Germinal center (tissue), 1 donor: ENCODE measurements at regions not wholly inside any gene's neighbourhood (a gene's known extent, or its start where the extent isn't known, plus 50 kb on each side); places are given as distances from the start of the nearest gene placed in this dataset.
"Not testable (repeated sequence)": the region's sequence is repeated elsewhere in the genome, so short reads cannot be mapped to it uniquely, and the experiment has no call there.

Source experiments
- DNase-seq: peaks from one replicate; pipeline ENCODE4 v3.0.0; 2012; ENCODE audit warnings: mixed read lengths, low spot score

DNA sequence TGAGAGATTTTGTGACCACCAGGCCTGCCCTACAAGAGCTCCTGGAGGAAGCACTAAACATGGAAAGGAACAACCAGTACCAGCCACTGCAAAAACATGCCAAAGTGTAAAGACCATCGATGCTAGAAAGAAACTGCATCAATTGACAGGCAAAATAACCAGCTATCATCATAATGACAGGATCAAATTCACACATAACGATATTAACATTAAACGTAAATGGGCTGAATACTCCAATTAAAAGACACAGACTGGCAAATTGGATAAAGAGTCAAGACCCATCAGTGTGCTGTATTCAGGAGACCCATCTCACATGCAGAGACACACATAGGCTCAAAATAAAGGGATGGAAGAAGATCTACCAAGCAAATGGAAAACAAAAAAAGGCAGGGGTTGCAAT lies 182.4 kb downstream of the PRELID2 start:
- not testable (repeated sequence) for DNase-seq

DNA sequence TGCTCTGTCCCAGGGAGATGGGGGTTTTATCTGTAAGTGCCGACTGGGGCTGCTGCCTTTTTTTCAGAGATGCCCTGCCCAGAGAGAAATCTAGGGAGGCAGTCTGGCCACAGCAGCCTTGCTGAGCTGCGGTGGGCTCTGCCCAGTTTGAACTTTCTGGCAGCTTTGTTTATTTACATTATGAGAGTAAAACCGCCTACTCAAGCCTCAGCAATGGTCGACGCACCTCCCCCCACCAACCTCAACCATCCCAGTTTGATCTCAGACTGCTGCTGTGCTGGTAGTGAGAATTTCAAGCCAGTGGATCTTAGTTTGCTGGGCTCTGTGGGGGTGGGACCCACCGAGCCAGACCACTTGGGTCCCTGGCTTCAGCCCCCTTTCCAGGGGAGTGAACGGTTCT lies 188.0 kb downstream of the PRELID2 start:
- not testable (repeated sequence) for DNase-seq

DNA sequence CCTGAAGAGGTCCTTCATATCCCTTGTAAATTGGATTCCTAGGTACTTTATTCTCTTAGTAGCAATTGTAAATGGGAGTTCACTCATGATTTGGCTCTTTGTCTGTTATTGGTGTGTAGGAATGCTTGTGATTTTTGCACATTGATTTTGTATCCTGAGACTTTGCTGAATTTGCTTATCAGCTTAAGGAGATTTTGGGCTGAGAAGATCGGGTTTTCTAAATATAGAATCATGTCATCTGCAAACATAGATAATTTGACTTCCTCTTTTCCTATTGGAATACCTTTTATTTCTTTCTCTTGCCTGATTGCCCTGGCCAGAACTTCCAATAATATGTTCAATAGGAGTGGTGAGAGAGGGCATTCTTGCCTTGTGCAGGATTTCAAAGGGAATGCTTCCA lies 191.9 kb downstream of the PRELID2 start:
- not testable (repeated sequence) for DNase-seq

DNA sequence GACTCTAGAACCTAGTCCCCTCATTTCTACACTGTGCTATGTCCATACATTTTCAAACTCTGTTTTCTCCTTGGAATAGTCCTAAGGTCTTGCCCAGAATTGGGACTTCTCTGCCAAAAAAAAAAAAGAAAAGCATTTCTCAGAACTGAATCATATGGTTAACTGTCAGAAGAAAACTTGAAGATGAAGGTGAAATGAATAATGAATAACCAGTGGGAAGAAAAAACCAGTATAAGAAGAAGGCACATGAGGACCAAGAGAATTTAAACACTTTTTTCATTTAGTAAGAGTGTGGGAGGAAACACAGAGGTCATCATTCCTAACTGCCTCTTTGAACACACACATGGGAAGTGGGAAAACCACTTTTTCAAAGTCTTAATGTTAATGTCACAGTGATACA lies 197.7 kb downstream of the PRELID2 start:
- no peak for DNase-seq

DNA sequence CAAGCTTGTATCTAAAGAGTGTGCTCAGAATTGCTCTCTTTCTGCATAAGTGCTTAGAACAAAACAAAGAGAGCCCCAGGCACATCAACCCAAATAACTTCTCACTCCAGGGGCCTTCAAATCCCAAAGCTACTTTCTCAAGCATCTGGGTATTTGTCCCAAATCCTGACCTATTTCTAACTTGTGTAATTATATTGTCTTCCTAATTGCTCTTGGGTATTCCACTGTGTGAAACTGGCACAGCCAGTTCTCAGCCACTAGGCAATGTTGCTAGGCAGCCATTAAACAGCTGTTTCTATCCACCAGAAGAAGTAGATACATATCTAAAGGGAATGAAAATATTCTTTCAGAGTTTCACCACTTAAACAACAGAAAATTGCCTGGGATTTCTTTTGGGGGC lies 198.8 kb downstream of the PRELID2 start:
- no peak for DNase-seq

DNA sequence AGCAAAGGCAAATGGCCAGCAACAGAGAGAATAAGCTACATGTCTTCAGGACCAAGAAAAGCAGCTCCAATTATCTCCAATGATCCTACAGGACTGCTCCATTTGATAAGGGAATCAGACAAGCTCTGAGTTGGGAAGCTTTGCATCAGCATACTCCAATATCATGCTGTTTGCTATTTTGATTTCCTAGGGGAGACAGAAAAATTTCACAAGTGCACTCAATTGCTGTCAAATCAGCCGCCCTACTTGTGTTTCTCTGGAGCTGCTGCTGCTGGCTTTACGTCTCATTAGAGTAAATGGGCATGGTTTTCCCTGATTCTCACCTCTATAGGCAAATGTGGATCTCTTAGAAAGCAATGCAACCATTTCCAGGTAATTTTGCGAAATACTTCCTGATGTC lies 201.7 kb downstream of the PRELID2 start:
- no peak for DNase-seq

DNA sequence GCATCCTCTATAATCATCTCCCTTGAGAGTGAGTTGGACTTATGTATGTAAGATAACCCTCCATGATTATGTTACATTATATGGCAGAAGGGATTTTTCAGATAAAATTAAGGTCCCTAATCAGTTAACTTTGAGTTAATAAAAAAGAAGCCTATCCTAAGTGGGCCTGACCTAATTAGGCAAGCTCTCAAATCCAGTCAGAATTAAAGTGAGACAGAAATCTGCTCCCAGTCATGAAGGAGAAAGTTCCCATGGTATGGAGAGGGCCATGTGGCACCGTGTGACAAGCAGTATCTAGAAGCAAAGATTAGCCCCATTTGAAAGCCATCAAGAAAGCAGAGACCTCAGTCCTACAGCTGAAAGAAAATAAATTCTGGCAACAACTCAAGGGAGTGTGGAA lies 202.4 kb downstream of the PRELID2 start:
- no peak for DNase-seq

DNA sequence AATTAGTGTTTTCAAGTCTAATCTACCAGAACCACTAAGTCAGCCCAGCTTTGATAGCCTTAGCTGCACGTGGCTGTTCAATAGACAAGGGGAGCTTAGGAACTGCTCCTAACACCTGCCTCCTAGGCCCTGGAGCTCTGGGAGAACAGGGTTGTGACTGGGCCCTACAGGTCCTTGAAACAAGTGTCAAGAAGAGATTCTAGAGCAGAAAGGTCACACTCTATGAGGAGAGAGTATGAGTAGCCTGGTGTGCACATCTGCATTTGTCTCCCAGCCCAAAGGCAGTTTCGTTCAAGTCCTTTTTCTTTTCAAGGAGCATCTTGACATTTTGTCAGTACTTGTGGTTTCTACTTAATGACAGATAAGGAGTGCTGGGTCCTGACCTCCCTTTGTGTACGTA lies 206.1 kb downstream of the PRELID2 start:
- DNase-seq: no peak

DNA sequence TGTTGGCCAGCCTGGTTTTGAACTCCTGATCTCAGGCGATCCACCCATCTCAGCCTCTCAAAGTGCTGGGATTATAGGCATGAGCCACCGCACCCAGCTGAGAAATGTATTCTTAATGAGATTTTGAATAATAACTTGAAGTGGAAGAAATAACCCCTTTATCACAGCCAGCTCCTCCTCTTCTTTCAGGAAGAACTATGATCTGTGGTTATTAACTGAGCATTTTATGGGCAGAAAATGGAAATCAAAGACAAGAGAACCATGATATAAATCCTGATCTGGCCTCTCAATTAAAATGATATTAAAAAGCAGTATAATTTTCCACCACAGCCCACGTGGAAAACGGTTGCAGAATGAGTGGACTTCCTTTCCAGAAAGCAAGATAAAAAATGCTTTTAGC lies 206.6 kb downstream of the PRELID2 start:
- DNase-seq: no peak

DNA sequence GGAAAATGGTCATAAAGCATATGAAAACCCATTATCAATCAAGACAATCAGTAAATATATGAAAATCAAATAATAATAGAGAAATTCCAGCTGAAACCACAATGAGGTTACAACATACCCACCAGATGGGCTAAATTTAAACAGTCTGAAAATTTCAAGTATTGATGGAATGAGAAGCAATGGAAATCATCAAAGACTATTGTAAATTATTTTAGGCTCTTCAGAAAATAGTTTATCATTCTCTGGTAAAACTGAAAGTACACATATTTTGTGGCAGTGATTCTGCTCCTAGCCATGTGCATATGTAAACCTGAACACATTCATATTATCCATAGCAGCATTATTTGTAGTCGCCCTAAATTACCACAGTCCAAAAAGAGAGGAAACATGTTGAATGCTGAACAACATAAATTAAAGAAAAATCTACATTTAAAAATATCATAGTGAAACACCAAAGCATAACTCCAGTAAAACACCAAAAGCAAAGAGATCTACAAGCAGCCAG lies 215.3 kb downstream of the PRELID2 start:
- no peak for DNase-seq

DNA sequence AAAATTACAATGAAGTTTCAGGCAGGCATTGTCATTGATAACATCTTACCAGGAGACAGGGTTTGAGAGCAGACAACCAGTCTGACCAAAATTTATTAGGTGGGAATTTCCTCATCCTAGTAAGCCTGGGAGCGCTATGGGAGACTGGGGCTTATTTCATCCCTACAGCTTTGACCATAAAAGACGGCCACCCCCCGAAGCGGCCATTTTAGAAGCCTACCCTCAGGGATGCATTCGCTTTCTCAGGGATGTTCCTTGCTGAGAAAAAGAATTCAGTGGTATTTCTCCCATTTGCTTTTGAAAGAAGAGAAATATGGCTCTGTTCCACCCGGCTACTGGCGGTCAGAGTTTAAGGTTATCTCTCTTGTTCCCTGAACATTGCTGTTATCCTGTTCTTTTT lies 218.4 kb downstream of the PRELID2 start:
- not testable (repeated sequence) for DNase-seq

DNA sequence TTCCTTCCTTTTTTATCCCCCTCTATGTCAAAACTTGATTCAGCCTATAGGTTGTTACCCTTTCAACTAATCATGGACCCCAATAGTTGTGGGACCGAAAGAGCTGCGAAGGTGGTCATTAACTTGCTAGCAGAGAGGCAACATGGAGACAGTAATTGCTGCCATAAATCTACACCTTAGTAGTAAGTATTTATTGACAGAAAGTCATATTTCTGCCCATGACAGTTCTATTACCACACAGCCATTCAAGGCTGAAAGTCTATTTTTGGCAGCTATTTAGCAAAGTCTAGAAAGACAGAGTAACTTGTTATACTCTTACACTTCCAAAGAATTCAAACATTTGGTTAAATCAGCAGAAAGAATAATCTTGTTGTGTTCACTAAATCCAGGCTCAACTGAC lies 236.2 kb downstream of the PRELID2 start:
- DNase-seq: no peak

DNA sequence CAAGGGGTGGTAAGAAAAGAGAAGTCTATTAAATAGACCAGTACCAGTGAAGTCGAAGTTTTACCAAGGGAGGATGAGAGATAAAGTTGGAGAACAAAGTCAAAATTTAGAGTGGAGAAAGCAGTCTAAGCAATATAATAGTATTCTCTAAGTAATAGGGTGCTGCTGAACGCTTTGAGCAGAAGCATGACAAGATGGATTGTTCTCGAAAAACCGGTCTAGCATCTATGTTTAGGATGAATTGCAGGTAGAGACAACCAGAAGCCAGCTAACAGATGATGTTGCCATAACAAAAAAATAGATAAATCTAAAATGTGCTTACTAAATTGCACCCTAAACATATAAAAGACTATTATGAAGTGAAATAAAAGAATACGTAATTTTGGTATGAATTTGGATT lies 237.0 kb downstream of the PRELID2 start:
- no peak for DNase-seq

DNA sequence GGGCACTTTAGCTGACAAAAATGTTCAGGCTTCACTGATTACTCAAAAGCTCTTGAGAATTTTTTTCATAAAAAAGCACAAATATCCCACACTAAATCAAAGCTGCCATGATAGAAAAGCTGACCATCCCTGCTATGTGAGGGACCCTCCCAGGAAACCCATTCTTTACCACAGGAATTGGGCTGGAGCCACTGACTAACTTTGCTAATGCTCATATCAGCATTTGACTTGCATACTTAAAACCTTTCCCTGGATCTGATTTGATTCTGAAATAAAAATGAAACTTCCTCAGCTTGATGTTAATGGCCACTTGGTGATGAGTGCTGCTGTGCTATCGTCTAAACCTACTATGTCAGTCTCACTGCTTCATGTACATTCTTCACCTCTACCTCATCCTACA lies 243.6 kb downstream of the PRELID2 start:
- no peak for DNase-seq

DNA sequence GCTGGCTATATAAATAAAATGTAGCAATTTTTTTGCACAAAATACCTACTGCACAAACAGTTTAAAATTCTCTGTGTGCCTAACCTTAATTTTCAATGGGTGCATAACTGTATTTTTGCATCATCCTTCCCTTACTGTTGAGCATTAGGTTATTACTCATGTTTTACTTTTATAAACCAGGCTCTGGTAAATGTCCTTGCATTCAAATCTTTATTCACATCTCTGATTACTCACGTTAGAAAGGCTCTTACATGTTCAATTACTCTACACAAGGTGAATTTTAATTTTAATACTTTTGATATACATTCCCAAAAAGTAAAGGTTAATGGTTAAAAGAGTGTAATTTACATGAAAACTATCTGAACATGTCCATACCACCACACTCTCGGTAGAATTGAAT lies 246.1 kb downstream of the PRELID2 start:
- no peak for DNase-seq

DNA sequence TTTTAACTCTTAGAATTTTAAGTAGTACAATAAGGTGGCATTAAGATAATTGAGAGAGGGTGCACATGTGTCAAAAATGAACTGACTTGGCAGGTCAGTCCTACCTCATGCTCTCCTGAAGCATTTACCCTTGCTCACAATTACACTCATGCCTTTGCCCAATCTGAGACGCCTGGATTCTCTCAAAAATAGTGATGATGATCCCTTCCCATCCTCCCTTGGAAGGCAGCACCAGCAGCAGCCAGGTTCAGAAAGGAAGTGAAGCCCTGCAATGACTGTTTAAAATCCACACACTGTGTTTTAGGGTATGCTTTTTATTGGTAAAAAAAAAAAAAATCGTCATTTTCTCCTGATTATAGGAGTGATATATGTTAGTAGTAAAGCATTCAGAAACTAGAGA lies 246.6 kb downstream of the PRELID2 start:
- no peak for DNase-seq

DNA sequence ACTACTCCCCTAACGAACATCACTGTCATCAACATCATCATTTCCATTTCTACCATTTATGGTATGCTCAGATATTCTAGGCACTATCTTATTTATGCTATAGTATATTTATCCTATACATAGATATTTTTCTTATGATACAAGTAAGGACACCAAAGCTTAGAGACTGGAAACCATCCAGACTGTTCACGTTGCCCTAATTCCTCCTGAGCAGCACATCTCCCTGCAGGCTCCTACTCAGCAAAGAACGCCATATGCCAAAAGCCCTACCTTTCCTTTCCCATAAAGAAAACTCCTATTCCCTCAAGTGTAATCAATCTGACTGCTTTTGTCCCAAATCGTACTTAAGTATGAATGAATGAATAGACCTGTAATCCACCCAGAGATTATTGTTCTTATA lies 247.0 kb downstream of the PRELID2 start:
- DNase-seq: no peak

DNA sequence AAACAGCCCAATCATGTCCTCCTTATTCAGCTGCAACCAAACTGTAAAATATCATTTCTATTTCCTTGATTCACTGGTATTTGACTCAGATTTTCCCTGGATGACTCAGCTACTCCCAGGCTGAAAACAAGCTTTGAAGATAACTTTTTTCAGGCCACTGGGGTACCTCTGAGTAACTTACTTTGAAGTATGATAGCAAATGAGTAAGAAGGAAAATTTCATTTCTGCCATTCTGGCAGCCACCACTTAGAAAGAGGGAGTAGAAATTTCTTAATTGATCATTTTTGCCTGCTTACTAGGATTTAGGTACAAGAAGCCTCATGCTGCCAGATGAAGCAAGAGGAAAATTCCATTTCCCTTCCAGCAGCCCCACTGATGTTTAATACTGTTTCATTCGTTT lies 247.4 kb downstream of the PRELID2 start:
- no peak for DNase-seq

DNA sequence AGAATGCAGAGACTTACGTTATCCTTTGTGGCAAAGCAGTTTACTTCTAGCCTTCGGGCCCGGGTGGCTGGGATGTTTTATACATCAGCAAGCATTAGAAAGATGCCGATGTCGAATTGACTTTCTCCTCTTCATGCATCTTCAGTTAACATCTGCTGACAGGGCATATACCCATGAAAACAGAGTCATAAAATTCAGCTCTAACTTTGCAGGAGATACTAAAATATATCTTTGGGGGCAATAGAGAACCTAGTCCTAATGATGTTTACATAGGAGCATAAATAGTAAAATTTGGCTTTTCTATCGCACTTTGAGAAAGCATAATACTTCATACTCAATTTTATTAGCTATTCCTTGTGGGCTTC lies 247.9 kb downstream of the PRELID2 start:
- no peak for DNase-seq

DNA sequence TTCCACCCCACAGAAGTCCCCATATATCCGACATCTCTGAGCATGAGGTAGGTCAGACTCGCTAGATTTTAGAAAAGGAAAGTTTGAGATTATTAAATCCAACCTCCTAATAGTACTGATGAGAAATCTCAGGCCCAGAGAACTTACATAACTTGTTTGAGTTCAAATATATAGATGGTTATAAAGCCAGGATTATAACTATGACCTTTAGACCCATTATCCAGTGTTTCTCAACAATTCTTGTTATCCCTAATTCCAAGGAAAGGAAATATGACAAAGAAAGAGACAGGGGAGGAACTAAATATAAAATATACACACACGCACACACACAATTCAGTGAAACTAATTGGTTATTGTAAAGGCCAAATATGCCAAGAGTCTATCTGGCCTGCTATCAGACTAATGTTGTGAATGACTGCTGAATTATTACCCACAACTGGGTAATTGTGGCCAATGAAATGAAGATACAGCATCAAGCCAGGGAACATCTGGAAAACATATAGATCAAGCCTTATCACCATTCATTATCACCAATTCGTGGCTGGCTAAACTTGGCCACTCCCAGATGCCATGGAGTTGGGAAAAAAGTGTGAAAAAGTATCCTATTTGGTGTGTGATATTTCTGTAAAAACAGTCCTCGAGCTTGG lies 248.4 kb downstream of the PRELID2 start:
- DNase-seq: no peak

DNA sequence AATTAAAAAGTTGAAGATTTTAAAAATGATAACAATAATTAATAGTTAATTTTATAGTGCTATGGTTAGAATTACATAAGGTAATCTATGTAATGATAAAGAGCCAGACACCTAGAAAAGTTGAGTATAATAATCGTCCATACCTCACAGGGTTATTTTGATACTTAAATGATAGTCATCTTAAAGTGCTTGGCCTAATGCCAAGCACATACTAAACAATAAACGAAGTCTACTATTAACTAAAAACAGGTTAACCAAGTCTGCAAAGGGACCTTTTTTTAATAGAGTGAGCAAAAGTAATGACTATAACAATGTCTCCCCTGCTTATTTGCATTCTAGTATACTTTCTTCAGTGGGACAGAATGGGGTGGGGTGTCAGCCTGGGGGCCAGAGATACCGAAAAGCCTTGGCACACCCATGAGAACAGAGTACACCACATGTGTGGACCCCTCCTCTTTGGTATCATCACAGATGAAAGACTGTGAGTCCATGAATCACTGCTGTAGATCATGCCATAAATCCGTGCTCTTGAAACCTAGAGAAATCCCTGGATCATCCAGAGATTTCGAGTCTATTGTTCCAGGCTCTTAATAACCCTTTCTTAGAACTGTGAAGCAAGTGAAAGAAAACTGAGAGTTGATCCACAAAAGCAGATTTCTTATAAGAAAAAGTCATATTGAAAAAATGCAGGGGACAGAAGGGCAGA lies 249.5 kb downstream of the PRELID2 start:
- DNase-seq: no peak

DNA sequence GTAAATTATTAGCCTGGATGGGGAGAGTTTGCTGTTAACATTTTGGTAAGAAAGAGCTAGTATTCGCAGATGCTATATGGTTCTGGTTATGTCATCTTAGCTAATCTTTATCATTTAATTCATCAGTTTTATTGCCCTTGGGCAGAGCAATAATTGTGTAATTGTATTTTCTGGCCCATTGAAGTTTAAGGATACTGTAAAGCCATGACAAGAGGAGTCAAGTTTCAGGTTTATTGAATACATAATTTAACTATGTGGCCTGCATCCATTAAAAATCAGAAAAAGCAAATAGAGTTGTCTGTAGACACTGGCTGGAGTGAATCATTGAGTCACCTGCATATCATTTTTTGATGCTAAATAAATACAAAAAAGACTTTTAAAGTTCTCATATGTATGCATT lies 255.8 kb downstream of the PRELID2 start:
- no peak for DNase-seq

DNA sequence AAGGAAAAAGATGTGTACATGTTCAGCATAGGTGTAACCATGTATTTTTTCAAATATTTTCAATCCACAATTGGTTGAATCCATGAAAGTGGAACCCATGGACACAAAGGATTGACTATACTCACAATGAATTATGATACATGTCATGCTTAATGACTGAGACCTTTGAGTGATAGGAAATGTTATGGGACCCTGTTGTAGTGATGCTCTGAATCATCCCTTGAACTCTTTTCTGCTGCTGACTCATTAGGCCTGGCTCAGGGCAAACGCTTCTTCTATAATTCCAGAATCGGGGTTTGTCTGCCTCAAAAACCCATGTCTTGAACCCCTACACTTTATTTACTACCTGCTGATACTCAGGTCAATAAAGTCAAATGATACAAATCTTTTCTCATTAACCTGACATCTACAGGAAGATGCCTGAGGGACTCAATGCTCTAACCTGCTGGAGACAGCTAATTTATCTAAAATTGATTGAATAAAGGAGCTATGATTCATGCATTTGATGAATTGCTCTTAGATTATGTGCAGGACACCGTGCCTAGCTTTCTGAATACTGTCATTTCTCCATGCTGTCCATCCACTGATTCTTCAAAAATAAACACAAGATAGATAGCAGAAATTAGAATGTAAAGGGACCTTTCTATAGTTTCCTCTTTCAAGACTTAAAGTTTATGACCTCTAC lies 260.1 kb downstream of the PRELID2 start:
- no peak for DNase-seq
